GM13977 (cell line): ENCODE measurements at regions not wholly inside any gene's neighbourhood (a gene's known extent, or its start where the extent isn't known, plus 50 kb on each side); places are given as distances from the start of the nearest gene placed in this dataset.

Experiments used
- DNase-seq: peaks from one replicate; pipeline ENCODE4 v3.0.0; 2012; ENCODE audit warnings: low spot score
- CTCF ChIP-seq: IDR thresholded peaks from 2 replicates; pipeline ENCODE4 v1.5.1; 2012; ENCODE audit warnings: mild to moderate bottlenecking, control low read depth; ENCODE audit not compliant: insufficient read depth; ENCODE audit errors: extremely low read depth, missing control alignments
- in situ Hi-C: fragments of 300-500 bp; cut with MboI; formaldehyde crosslinking; loops from one replicate; pipeline ENCODE4 v1.12.0; 2022; ENCODE audit warnings: low sequenced_read_pairs, low pct_unique_long_range_greater_than_20kb, mixed read lengths, inconsistent platforms; ENCODE audit not compliant: unreplicated experiment

DNA sequence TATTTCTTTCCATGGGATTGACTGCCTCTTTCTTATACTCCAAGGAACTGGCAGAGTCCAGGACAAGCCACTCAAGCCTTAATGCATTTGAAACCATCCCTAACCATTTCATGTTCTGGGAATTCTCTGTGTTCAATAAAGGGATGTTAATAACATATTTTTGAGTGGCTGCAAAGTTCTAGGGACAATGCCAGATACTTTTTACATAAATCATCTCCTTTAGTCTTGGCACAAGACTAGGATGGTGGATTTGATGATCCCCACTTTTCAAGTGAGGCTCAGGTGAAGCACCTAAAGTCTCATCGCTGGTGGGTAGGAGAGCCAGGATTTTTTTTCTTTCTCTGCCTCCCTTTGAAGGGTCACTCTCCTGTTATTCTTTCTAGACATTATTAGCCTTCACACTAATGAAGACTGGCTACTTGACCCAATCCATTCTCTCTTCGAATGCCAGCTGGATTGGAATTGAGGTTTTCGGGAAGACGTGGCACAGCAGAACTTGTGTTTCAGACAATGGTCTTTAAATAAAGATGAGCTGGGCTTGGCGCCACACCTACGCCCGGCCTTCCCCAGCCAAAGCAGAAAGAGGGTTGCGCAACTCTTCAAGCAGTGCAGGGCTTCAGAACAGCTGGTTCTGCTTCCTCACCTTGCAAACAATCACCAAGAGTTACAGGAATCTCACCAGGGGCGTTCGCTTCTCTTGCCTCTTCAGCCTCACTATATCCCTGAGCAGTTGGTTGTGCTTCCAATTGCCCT lies 73.8 kb upstream of the BMPER start:
- DNase-seq: no peak
- in situ Hi-C loops: no loop called here
- no peak for TF ChIP-seq CTCF

- no peak for DNase-seq
- in situ Hi-C loops: no loop called here
- TF ChIP-seq CTCF: no peak
Observed at GRCh38 chr7:33832271-33832721, 73.0 kb upstream of the BMPER start.

DNA sequence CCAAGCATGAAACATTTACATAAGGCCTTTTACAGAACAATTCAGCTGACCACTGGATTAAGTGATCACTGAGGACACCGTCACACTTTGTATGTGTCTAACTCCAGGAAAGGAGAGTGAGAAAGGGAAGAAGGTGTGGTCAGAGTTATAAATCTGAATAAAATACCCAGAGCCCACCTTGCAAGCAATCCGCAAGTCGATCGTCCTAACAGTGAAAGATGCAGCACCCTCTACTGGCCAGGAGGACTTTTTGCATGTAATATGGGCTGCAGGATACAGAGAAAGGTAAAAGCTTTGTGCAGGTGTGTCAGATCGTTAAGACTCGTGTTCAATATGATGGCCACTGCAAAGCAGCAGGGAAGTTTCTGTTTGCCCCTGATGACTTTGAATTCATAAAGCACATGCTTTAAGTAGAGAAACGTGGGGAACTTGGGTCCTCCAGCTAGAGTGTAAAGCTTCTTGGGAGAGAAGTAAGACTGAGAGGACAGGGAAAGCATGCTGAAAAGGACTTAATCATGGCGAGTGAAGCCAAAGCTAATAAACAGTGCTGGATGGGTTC lies 68.5 kb upstream of the BMPER start:
- TF ChIP-seq CTCF: peak; percentile 34
- no peak for DNase-seq
- in situ Hi-C loops: no loop called here

DNA sequence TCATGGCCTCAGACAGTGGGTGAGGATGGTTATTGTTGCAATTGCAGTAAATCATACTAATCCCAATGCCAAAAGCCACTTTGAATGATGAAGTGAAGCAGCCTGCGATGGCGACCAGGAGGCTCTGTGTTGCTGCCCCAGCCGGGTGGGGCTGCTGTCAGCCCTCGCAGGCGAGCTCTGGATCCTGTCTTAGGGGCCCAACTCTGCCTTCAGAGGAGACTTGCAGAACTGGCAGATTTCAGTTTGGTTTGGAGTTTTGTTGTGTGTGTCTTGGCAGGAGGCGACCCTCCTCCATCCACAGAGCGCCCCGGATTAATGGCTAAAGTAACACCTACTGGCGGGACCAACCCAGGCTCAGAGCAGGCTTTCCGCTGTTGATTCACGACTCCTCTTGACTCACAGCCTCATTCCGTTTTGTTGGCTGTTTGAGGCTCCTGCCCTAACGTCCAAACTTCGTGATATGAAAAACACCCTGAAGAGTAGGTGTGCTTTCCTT lies 67.9 kb upstream of the BMPER start:
- in situ Hi-C loops: no loop called here
- no peak for DNase-seq
- TF ChIP-seq CTCF: no peak

GRCh38 chr7:33841031-33841430 lies 64.3 kb upstream of the BMPER start:
- no peak for DNase-seq
- in situ Hi-C loops: no loop called here
- no peak for TF ChIP-seq CTCF

DNA sequence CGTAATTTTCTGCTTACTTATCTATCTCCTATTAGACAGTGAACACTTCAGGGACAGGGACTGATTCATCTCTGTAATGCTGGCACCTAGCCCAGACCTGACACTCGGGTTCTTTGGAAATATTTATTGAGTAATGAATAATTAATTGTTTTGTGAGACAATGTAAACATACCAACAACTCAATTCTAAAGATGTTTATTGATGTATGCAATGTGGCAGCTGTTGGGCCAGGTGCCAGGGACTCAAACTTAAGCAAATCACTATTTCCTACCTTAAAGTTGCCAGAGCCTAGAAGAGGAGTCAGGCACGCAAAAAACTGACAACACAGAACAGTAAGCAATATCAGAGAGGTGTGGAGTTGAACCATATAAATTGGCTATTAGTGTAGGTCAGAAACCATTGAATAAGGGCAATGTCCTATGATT lies 63.6 kb upstream of the BMPER start:
- DNase-seq: no peak
- no peak for TF ChIP-seq CTCF
- in situ Hi-C loops: no loop called here
